Right lobe of liver (tissue), 6 donors: ENCODE measurements at regions not wholly inside any gene's neighbourhood (a gene's known extent, or its start where the extent isn't known, plus 50 kb on each side); places are given as distances from the start of the nearest gene placed in this dataset.

ENCODE experiments used
- ATAC-seq, 4 donors: fragments of 200-7000 bp; cut with Tn5 transposase; one replicate each; pipeline ENCODE4 v1.9.1; 2020; ENCODE audit warnings: mild to moderate bottlenecking in 4 of 4, moderate library complexity in 4 of 4
- DNase-seq, 3 donors: peaks; one replicate each; pipeline ENCODE4 v3.0.0-alpha.2; 2020
- H3K27ac ChIP-seq, 3 donors: fragments of 200-600 bp; one replicate each; pipeline ENCODE4 v1.8.0; 2022
- H3K27me3 ChIP-seq, 2 donors: fragments of 200-600 bp; one replicate each; pipeline ENCODE4 v1.8.0; 2022
- H3K36me3 ChIP-seq, 4 donors: fragments of 200-600 bp; sonication (generic) in 1 of 4; one replicate each; pipeline versions ENCODE4 v1.5.1 to v1.8.0; 2017 to 2022; ENCODE audit warnings: control low read depth in 1 of 4
- H3K4me1 ChIP-seq, 4 donors: fragments of 200-600 bp; sonication (generic) in 1 of 4; one replicate each; pipeline versions ENCODE4 v1.5.1 to v1.8.0; 2017 to 2022; ENCODE audit warnings: control low read depth in 1 of 4
- H3K4me3 ChIP-seq, 3 donors: fragments of 200-600 bp; one replicate each; pipeline ENCODE4 v1.8.0; 2022
- H3K9me3 ChIP-seq, 4 donors: fragments of 200-600 bp; sonication (generic) in 1 of 4; one replicate each; pipeline versions ENCODE4 v1.5.1 to v1.8.0; 2017 to 2022; ENCODE audit warnings: control low read depth in 1 of 4
- POLR2A ChIP-seq: fragments of 450-650 bp; IDR thresholded peaks from one replicate; pipeline ENCODE4 v1.6.1; 2017; ENCODE audit warnings: antibody characterized with exemption, mild to moderate bottlenecking
- WGBS: methylation state at CpG from one replicate; pipeline ENCODE4 v1.1.6; 2018; ENCODE audit warnings: low coverage, low lambda C conversion rate; ENCODE audit not compliant: insufficient coverage; ENCODE audit errors: missing lambda C conversion rate; 5-methylcytosine and 5-hydroxymethylcytosine counted together
- intact Hi-C, 2 donors: fragments of 100-400 bp; cut with DNase I; formaldehyde crosslinking; loops; one replicate each; pipeline versions ENCODE4 v1.11.2 to v1.14.1; 2022
- TF ChIP-seq, protein P1 (sequence below), 4 donors: fragments of 200-600 bp in 3 of 4; fragments of 450-650 bp in 1 of 4; IDR thresholded peaks; one replicate each; pipeline versions ENCODE4 v1.5.1 to v1.8.0; 2016 to 2022; ENCODE audit warnings: antibody characterized with exemption in 4 of 4, mild to moderate bottlenecking in 2 of 4
- donor health status: DM: no; HTN: yes; CAD: no.
- donor health status: DM: no; HTN: no; CAD: no.
- donor health status: DM: no; HTN: no; CAD: no.
- donor health status: DM: no; HTN: yes; CAD: no.
- donor health status: DM: no; HTN: yes; CAD: no.

- intact Hi-C loops, result no loop called here
- no peak for ATAC-seq
- Histone ChIP-seq H3K27ac (no peak overlapping the region), H3K4me1 (no peaks in the 10 kb centered on the region), H3K36me3 (no peaks in the 10 kb centered on the region), H3K4me3 (no peak overlapping the region), H3K27me3 (no peaks in the 10 kb centered on the region), H3K9me3 (no peaks in the 10 kb centered on the region)
- 100% methylated on average over 1 of the region's 1 CpG for WGBS
- DNase-seq, result no peak
- TF ChIP-seq POLR2A, result no peak
- TF ChIP-seq, protein P1, sequence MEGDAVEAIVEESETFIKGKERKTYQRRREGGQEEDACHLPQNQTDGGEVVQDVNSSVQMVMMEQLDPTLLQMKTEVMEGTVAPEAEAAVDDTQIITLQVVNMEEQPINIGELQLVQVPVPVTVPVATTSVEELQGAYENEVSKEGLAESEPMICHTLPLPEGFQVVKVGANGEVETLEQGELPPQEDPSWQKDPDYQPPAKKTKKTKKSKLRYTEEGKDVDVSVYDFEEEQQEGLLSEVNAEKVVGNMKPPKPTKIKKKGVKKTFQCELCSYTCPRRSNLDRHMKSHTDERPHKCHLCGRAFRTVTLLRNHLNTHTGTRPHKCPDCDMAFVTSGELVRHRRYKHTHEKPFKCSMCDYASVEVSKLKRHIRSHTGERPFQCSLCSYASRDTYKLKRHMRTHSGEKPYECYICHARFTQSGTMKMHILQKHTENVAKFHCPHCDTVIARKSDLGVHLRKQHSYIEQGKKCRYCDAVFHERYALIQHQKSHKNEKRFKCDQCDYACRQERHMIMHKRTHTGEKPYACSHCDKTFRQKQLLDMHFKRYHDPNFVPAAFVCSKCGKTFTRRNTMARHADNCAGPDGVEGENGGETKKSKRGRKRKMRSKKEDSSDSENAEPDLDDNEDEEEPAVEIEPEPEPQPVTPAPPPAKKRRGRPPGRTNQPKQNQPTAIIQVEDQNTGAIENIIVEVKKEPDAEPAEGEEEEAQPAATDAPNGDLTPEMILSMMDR (IDR thresholded peaks at IDR 0.05), result no peak
Measured at GRCh38 chr1:222223010-222223409, 324.9 kb downstream of the HHIPL2 start.

DNA sequence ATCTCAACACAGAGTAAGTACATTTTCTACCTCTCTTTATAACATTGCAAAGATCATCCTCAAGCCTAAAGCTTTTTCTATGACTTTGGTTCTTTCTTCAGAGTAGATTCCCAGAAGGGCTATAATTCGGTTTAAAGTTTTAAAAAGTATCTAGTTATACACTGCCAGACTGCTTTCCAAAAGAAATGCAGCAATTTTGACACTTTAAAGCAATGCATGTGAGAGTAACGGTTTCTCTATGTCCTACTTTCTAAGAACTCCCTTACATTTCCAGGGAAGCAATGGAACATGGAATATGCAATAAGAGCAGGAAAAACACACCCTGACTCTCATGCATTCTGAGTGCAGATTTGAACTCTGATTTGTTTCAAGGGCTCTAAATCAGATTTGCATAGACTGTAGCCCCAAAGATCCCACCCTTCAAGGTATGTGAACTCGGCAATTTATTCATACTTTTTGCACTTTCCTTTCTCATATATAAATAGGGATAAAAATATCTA lies 331.6 kb downstream of the HHIPL2 start:
- 60% methylated on average over 3 of the region's 3 CpGs for WGBS
- intact Hi-C loops, result no loop called here
- Histone ChIP-seq H3K4me3 (no peak overlapping the region), H3K27me3 (no peaks in the 10 kb centered on the region), H3K27ac (no peak overlapping the region), H3K36me3 (no peaks in the 10 kb centered on the region), H3K4me1 (no peaks in the 10 kb centered on the region), H3K9me3 (no peaks in the 10 kb centered on the region)
- TF ChIP-seq, protein P1 (IDR thresholded peaks at IDR 0.05), result no peak
- TF ChIP-seq POLR2A, result no peak
- no peak for ATAC-seq
- DNase-seq, result no peak

- H3K4me3 ChIP-seq, result no peak overlapping the region
- intact Hi-C loops, result no loop called here
Measured at GRCh38 chr1:222210776-222211175, 337.1 kb downstream of the HHIPL2 start.

DNA sequence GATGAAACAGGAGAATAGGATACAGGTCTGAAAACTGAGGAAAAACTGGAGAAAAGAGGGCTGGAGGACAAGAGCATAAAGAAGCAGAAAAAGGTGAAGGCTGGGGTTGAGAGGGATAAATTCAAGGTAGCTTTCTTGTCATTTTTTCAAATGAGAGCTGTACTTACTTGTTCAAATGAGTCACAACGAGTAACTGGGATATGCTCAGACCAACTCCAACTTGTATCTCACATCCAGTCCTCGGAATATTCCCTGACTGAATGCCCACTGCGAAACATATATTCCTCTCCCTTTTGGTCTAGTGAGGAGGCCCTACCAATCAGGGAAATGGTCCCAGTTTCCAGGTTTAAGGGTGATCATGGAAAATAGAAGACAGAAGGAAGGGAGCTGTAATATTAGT lies 343.4 kb downstream of the HHIPL2 start:
- intact Hi-C loops, result no loop called here
- TF ChIP-seq, protein P1 (IDR thresholded peaks at IDR 0.05), result no peak
- TF ChIP-seq POLR2A, result no peak
- no peaks in the 10 kb centered on the region for H3K9me3 ChIP-seq
- H3K27ac ChIP-seq, result no peak overlapping the region
- WGBS, result 67% methylated on average over 3 of the region's 3 CpGs
- no peaks in the 10 kb centered on the region for H3K36me3 ChIP-seq
- no peak overlapping the region for H3K4me3 ChIP-seq
- no peak for ATAC-seq
- no peaks in the 10 kb centered on the region for H3K27me3 ChIP-seq
- DNase-seq, result no peak
- no peaks in the 10 kb centered on the region for H3K4me1 ChIP-seq

More at GRCh38 chr1:222210776-222211175, 337.1 kb downstream of the HHIPL2 start:
- DNase-seq, result no peak
- no peaks in the 10 kb centered on the region for H3K4me1 ChIP-seq
- TF ChIP-seq, protein P1 (IDR thresholded peaks at IDR 0.05), result no peak
- no peak for TF ChIP-seq POLR2A
- ATAC-seq, result no peak
- H3K27me3 ChIP-seq, result no peaks in the 10 kb centered on the region
- no peak overlapping the region for H3K27ac ChIP-seq
- whole genome bisulfite sequencing, result 61% methylated on average over 2 of the region's 2 CpGs
- no peaks in the 10 kb centered on the region for H3K9me3 ChIP-seq
- no peaks in the 10 kb centered on the region for H3K36me3 ChIP-seq

DNA sequence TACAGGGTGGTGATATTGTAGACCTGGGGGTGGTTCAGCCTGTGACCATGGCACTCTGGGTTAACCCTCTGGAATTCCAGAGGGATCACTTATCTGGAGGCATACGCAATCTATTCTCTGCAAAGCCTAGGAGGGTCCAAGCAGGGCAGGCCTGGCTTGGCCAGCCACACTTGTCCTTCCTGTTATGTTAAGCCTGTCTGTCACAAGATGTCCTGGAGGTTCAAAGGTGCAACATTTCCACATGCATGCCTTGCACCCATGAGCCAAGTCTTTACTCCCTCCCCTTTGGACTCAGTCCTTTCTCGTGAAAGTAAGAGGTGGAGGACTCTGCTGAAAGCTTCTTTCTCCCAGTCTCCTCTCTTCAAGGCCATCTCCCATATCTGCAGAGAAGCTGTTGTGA lies 345.1 kb downstream of the HHIPL2 start:
- DNase-seq, result no peak
- ATAC-seq, result peak in 3 of 4 donors; percentile 38 to 89 (median 51)
- no peak overlapping the region for H3K27ac ChIP-seq
- no peaks in the 10 kb centered on the region for H3K27me3 ChIP-seq
- 42% methylated on average over 2 of the region's 2 CpGs for WGBS
- H3K4me3 ChIP-seq, result no peak overlapping the region
- no peak for TF ChIP-seq POLR2A
- TF ChIP-seq, protein P1 (IDR thresholded peaks at IDR 0.05), result no peak
- no peaks in the 10 kb centered on the region for H3K9me3 ChIP-seq
- H3K4me1 ChIP-seq, result no peaks in the 10 kb centered on the region
- H3K36me3 ChIP-seq, result no peaks in the 10 kb centered on the region
- intact Hi-C loops, result no loop called here
